MM.1S (cell line): ENCODE measurements at regions not wholly inside any gene's neighbourhood (a gene's known extent, or its start where the extent isn't known, plus 50 kb on each side); places are given as distances from the start of the nearest gene placed in this dataset.

Experiments
- DNase-seq: peaks from one replicate; pipeline ENCODE4 v3.0.0-alpha.2; 2015
- H2AFZ ChIP-seq: fragments of 300-600 bp; sonication (generic); 2 replicates; pipeline ENCODE4 v1.6.0; 2016; ENCODE audit warnings: antibody characterized with exemption, low read length
- H3F3A ChIP-seq: fragments of 300-600 bp; sonication (generic); 2 replicates; pipeline ENCODE4 v1.6.1; 2016; ENCODE audit warnings: mild to moderate bottlenecking, antibody characterized with exemption, low read length, moderate library complexity, mixed read lengths; ENCODE audit not compliant: insufficient read depth
- H3K27ac ChIP-seq: fragments of 300-600 bp; sonication (generic); 2 replicates; pipeline ENCODE4 v1.5.1; 2016; ENCODE audit warnings: mild to moderate bottlenecking, low read length
- H3K27me3 ChIP-seq: fragments of 300-600 bp; sonication (generic); replicated peaks from 2 replicates; pipeline ENCODE4 v1.6.0; 2016; ENCODE audit warnings: low read length; ENCODE audit not compliant: insufficient read depth
- H3K36me3 ChIP-seq: fragments of 300-600 bp; sonication (generic); replicated peaks from 2 replicates; pipeline ENCODE4 v1.6.1; 2016; ENCODE audit warnings: mild to moderate bottlenecking, low read length, mixed read lengths; ENCODE audit not compliant: insufficient read depth
- H3K4me1 ChIP-seq: fragments of 300-600 bp; sonication (generic); 2 replicates; pipeline ENCODE4 v1.6.1; 2016; ENCODE audit warnings: low read length, mixed read lengths
- H3K4me2 ChIP-seq: fragments of 300-600 bp; sonication (generic); 2 replicates; pipeline ENCODE4 v1.6.0; 2016; ENCODE audit warnings: low read depth, low read length
- H3K4me3 ChIP-seq: fragments of 300-600 bp; sonication (generic); 2 replicates; pipeline ENCODE4 v1.5.1; 2016; ENCODE audit warnings: low read length, mixed read lengths
- H3K79me2 ChIP-seq: fragments of 300-600 bp; sonication (generic); 2 replicates; pipeline ENCODE4 v1.6.1; 2016; ENCODE audit warnings: mixed run types, low read length, mixed read lengths
- H3K9ac ChIP-seq: fragments of 300-600 bp; sonication (generic); 2 replicates; pipeline ENCODE4 v1.6.1; 2016; ENCODE audit warnings: low read length, mixed read lengths
- H3K9me2 ChIP-seq: fragments of 300-600 bp; sonication (generic); replicated peaks from 2 replicates; pipeline ENCODE4 v1.6.1; 2016; ENCODE audit warnings: mild to moderate bottlenecking, low read length, mixed read lengths; ENCODE audit not compliant: insufficient read depth
- H3K9me3 ChIP-seq: fragments of 300-600 bp; sonication (generic); replicated peaks from 2 replicates; pipeline ENCODE4 v1.6.1; 2016; ENCODE audit warnings: mild to moderate bottlenecking, low read length, mixed read lengths; ENCODE audit not compliant: insufficient read depth
- H4K20me1 ChIP-seq: fragments of 300-600 bp; sonication (generic); 2 replicates; pipeline ENCODE4 v1.6.1; 2016; ENCODE audit warnings: mild to moderate bottlenecking, low read length, moderate library complexity, mixed read lengths; ENCODE audit not compliant: insufficient read depth
- EZH2 ChIP-seq: fragments of 300-600 bp; sonication (generic); optimal IDR thresholded peaks from 2 replicates; pipeline ENCODE3; 2017; ENCODE audit warnings: low read depth, mild to moderate bottlenecking, antibody characterized with exemption, low read length, mixed read lengths
- EZH2phosphoT487 ChIP-seq: fragments of 300-600 bp; sonication (generic); IDR thresholded peaks from 2 replicates; pipeline ENCODE4 v1.6.1; 2018; ENCODE audit warnings: antibody characterized with exemption, low read length
- TF ChIP-seq, protein P1 (sequence below): fragments of 300-600 bp; sonication (generic); IDR thresholded peaks from 2 replicates; pipeline ENCODE4 v1.5.1; 2016; ENCODE audit warnings: antibody characterized with exemption, low read length, mixed read lengths

DNA sequence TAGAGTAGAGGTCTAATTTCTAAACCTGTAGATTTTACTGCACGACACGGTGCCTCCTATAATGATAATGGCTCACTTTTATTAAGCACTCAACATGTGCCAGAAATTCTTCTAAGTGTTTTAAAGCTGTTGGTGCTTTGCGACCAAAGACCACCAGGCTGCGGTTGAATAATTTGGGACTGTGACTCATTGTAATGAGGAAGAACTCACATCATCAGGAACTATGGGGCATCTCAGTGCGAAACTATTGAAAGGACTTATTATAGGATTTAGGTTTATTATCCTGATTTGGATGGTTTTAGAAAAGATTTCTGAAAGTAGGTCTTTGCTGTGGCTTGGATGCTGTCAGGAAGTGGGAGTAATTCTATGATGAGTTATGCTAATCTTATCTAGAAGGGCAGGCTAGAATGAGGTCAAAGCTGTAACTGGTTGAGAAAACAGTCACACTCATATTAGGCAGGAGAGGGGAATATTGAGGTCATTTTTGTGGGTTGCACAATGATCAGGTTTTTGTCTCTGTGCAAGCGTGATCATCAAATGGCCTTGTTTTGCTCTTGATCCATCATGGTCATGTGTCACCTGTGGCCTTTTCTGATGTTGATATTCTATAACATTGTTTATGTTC lies 266.8 kb downstream of the PCDH20 start:
- H3K9me2 ChIP-seq: no peaks in the 10 kb centered on the region
- H3K4me3 ChIP-seq: no peak overlapping the region
- no peak overlapping the region for H3K4me2 ChIP-seq
- no peak for DNase-seq
- H3F3A ChIP-seq: no peaks in the 10 kb centered on the region
- H3K9ac ChIP-seq: no peak overlapping the region
- H3K27ac ChIP-seq: no peak overlapping the region
- H3K4me1 ChIP-seq: no peaks in the 10 kb centered on the region
- no peaks in the 10 kb centered on the region for H3K36me3 ChIP-seq
- H3K9me3 ChIP-seq: no peaks in the 10 kb centered on the region
- no peaks in the 10 kb centered on the region for H3K79me2 ChIP-seq
- H4K20me1 ChIP-seq: no peaks in the 10 kb centered on the region
- no peaks in the 10 kb centered on the region for H3K27me3 ChIP-seq
- no peak overlapping the region for H2AFZ ChIP-seq
- TF ChIP-seq, protein P1, sequence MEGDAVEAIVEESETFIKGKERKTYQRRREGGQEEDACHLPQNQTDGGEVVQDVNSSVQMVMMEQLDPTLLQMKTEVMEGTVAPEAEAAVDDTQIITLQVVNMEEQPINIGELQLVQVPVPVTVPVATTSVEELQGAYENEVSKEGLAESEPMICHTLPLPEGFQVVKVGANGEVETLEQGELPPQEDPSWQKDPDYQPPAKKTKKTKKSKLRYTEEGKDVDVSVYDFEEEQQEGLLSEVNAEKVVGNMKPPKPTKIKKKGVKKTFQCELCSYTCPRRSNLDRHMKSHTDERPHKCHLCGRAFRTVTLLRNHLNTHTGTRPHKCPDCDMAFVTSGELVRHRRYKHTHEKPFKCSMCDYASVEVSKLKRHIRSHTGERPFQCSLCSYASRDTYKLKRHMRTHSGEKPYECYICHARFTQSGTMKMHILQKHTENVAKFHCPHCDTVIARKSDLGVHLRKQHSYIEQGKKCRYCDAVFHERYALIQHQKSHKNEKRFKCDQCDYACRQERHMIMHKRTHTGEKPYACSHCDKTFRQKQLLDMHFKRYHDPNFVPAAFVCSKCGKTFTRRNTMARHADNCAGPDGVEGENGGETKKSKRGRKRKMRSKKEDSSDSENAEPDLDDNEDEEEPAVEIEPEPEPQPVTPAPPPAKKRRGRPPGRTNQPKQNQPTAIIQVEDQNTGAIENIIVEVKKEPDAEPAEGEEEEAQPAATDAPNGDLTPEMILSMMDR: no peak
- TF ChIP-seq EZH2 (no peak), EZH2phosphoT487 (no peak)

DNA sequence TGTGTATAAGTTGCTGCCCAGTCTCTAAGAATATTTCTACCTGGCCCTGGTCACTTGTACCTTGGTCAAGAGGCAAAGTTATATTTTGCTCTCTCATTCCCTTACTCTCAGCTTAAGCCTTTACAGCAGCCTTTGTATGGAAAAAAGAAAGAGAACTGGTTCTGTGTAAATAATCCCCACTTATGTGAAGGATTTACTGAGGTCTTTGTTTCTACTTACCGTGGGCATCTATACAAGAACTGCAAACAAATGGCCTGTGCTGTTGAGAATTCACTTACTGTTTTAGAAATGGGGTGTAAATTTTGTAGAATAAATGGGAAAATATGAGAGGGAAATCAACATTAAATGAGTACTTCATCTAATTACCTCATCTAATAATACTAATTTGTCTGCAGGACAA lies 267.4 kb downstream of the PCDH20 start:
- H3K4me3 ChIP-seq: no peak overlapping the region
- H3K27me3 ChIP-seq: no peaks in the 10 kb centered on the region
- H3K27ac ChIP-seq: no peak overlapping the region
- no peak for DNase-seq
- H3K9ac ChIP-seq: no peak overlapping the region
- H3K9me3 ChIP-seq: no peaks in the 10 kb centered on the region
- H4K20me1 ChIP-seq: no peaks in the 10 kb centered on the region
- no peak for TF ChIP-seq EZH2phosphoT487
- no peak for TF ChIP-seq EZH2
- TF ChIP-seq, protein P1: no peak
- no peaks in the 10 kb centered on the region for H3K4me1 ChIP-seq
- H3K79me2 ChIP-seq: no peaks in the 10 kb centered on the region
- no peak overlapping the region for H3K4me2 ChIP-seq
- H3F3A ChIP-seq: no peaks in the 10 kb centered on the region
- no peaks in the 10 kb centered on the region for H3K9me2 ChIP-seq
- no peaks in the 10 kb centered on the region for H3K36me3 ChIP-seq
- H2AFZ ChIP-seq: no peak overlapping the region

DNA sequence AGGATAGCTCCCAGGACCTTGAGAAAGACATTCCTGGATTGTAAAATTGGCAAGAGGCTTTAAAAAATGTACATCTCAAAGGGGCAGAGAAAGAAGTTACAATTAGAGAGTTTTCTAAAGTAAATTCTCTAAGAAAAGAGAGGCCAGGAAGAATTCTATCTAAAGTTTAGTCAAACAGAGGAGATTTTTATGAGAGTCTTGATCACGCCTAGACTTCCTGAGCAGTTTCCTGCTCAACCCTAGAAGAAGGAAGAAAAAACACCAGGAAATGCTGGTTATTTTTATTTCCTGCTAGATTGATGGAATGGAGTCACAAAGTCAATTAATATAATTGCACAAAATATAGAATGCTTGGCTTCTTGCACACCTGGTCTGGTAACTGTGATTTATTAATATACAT lies 269.1 kb downstream of the PCDH20 start:
- no peak for TF ChIP-seq EZH2phosphoT487
- TF ChIP-seq EZH2: no peak
- TF ChIP-seq, protein P1: no peak
- Histone ChIP-seq H3K4me1 (no peaks in the 10 kb centered on the region), H3K36me3 (no peaks in the 10 kb centered on the region), H3K4me2 (no peak overlapping the region), H3K4me3 (no peak overlapping the region), H3K9me3 (no peaks in the 10 kb centered on the region), H4K20me1 (no peaks in the 10 kb centered on the region), H2AFZ (no peak overlapping the region), H3K79me2 (no peaks in the 10 kb centered on the region), H3K27ac (no peak overlapping the region), H3K27me3 (no peaks in the 10 kb centered on the region), H3K9me2 (no peaks in the 10 kb centered on the region), H3F3A (no peaks in the 10 kb centered on the region), H3K9ac (no peak overlapping the region)
- no peak for DNase-seq
